ENCODE measurements at regions not wholly inside any gene's neighbourhood (a gene's known extent, or its start where the extent isn't known, plus 50 kb on each side); places are given as distances from the start of the nearest gene placed in this dataset.
"Not testable (repeated sequence)": the region's sequence is repeated elsewhere in the genome, so short reads cannot be mapped to it uniquely, and the experiment has no call there.

DNA sequence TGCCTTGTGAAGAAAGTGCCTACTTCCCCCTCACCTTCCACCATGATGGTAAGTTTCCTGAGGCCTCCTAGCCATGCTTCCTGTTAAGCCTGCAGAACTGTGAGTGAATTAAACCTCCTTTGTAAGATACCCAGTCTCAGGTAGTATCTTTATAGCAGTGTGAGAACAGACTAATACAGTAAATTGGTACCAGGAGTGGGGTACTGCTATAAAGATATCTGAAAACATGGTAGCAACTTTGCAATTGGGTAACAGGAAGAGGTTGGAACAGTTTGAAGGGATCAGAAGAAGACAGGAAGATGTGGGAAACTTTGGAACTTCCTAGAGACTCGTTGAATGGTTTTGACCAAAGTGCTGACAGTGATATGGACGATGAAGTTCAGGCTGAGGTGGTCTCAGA is 550.3 kb upstream of the ADAMTS5 start:
- TF ChIP-seq, protein P1, sequence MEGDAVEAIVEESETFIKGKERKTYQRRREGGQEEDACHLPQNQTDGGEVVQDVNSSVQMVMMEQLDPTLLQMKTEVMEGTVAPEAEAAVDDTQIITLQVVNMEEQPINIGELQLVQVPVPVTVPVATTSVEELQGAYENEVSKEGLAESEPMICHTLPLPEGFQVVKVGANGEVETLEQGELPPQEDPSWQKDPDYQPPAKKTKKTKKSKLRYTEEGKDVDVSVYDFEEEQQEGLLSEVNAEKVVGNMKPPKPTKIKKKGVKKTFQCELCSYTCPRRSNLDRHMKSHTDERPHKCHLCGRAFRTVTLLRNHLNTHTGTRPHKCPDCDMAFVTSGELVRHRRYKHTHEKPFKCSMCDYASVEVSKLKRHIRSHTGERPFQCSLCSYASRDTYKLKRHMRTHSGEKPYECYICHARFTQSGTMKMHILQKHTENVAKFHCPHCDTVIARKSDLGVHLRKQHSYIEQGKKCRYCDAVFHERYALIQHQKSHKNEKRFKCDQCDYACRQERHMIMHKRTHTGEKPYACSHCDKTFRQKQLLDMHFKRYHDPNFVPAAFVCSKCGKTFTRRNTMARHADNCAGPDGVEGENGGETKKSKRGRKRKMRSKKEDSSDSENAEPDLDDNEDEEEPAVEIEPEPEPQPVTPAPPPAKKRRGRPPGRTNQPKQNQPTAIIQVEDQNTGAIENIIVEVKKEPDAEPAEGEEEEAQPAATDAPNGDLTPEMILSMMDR (IDR thresholded peaks at IDR 0.05): not testable (repeated sequence)
- not testable (repeated sequence) for TF ChIP-seq POLR2AphosphoS5, TCF7L2 (IDR thresholded peaks at IDR 0.05; ENCODE audit: low read depth, low read length)
- TF ChIP-seq, protein P2, sequence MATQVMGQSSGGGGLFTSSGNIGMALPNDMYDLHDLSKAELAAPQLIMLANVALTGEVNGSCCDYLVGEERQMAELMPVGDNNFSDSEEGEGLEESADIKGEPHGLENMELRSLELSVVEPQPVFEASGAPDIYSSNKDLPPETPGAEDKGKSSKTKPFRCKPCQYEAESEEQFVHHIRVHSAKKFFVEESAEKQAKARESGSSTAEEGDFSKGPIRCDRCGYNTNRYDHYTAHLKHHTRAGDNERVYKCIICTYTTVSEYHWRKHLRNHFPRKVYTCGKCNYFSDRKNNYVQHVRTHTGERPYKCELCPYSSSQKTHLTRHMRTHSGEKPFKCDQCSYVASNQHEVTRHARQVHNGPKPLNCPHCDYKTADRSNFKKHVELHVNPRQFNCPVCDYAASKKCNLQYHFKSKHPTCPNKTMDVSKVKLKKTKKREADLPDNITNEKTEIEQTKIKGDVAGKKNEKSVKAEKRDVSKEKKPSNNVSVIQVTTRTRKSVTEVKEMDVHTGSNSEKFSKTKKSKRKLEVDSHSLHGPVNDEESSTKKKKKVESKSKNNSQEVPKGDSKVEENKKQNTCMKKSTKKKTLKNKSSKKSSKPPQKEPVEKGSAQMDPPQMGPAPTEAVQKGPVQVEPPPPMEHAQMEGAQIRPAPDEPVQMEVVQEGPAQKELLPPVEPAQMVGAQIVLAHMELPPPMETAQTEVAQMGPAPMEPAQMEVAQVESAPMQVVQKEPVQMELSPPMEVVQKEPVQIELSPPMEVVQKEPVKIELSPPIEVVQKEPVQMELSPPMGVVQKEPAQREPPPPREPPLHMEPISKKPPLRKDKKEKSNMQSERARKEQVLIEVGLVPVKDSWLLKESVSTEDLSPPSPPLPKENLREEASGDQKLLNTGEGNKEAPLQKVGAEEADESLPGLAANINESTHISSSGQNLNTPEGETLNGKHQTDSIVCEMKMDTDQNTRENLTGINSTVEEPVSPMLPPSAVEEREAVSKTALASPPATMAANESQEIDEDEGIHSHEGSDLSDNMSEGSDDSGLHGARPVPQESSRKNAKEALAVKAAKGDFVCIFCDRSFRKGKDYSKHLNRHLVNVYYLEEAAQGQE (IDR thresholded peaks at IDR 0.05; ENCODE audit: insufficient read depth in 1 of 2, low read depth in 2 of 2, low read length in 1 of 2): not testable (repeated sequence)
